ENCODE measurements at regions not wholly inside any gene's neighbourhood (a gene's known extent, or its start where the extent isn't known, plus 50 kb on each side); places are given as distances from the start of the nearest gene placed in this dataset.

- no peak for TF ChIP-seq CREB5 (CRISPR knock-in tag; IDR thresholded peaks at IDR 0.05; ENCODE audit: low read depth)
- TF ChIP-seq RARB (CRISPR knock-in tag; IDR thresholded peaks at IDR 0.05) = no peak
- TF ChIP-seq PATZ1 (CRISPR knock-in tag; IDR thresholded peaks at IDR 0.05; ENCODE audit: borderline replicate concordance) = no peak
- TF ChIP-seq PPARA (CRISPR knock-in tag; IDR thresholded peaks at IDR 0.05; ENCODE audit: borderline replicate concordance) = no peak
- TF ChIP-seq SNAI2 (CRISPR knock-in tag; IDR thresholded peaks at IDR 0.05) = no peak
- TF ChIP-seq ZFP30 (CRISPR knock-in tag; IDR thresholded peaks at IDR 0.05) = no peak
- TF ChIP-seq TOX (CRISPR knock-in tag; IDR thresholded peaks at IDR 0.05; ENCODE audit: borderline replicate concordance) = no peak
- TF ChIP-seq ISL1 (CRISPR knock-in tag; IDR thresholded peaks at IDR 0.05) = no peak
- no peak for TF ChIP-seq ESRRG (CRISPR knock-in tag; IDR thresholded peaks at IDR 0.05)
- TF ChIP-seq ZC3H10 (CRISPR knock-in tag; IDR thresholded peaks at IDR 0.05) = no peak
- TF ChIP-seq CSDC2 (CRISPR knock-in tag; IDR thresholded peaks at IDR 0.05) = no peak
Measured at GRCh38 chr18:76570856-76571255, 75.8 kb upstream of the ZNF516 start.

Data from SK-N-SH treated with all-trans-retinoic acid at 6 μM for 48 hours (cell line).